ENCODE measurements at regions not wholly inside any gene's neighbourhood (a gene's known extent, or its start where the extent isn't known, plus 50 kb on each side); places are given as distances from the start of the nearest gene placed in this dataset.

DNA sequence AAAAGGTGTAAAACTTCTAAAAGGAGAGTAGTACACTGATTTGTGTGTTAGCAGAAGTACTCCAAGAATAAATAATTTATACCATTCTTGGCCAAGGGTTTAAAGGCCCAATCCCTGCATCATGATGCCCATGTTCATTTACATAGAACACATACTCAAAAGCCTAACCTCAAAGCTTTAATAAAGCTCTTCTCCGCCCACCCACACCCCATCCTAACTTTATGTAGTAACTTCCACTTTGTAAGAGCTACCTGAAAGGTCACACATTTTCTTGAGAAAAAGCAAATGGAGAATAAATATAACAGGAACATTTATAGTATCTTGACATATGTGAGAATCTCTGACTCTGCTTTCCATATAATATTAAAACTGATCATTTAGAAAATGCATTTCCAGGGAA, 148.8 kb upstream of the FREM1 start:
- no peak for TF ChIP-seq EGR1 (IDR thresholded peaks at IDR 0.05; ENCODE audit: low read depth in 2 of 2)
- TF ChIP-seq, protein P1, sequence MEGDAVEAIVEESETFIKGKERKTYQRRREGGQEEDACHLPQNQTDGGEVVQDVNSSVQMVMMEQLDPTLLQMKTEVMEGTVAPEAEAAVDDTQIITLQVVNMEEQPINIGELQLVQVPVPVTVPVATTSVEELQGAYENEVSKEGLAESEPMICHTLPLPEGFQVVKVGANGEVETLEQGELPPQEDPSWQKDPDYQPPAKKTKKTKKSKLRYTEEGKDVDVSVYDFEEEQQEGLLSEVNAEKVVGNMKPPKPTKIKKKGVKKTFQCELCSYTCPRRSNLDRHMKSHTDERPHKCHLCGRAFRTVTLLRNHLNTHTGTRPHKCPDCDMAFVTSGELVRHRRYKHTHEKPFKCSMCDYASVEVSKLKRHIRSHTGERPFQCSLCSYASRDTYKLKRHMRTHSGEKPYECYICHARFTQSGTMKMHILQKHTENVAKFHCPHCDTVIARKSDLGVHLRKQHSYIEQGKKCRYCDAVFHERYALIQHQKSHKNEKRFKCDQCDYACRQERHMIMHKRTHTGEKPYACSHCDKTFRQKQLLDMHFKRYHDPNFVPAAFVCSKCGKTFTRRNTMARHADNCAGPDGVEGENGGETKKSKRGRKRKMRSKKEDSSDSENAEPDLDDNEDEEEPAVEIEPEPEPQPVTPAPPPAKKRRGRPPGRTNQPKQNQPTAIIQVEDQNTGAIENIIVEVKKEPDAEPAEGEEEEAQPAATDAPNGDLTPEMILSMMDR (IDR thresholded peaks at IDR 0.05; ENCODE audit: low read depth, low read length, missing input control), result no peak
- TF ChIP-seq YY1 (IDR thresholded peaks at IDR 0.05), result no peak
- TF ChIP-seq, protein P2, sequence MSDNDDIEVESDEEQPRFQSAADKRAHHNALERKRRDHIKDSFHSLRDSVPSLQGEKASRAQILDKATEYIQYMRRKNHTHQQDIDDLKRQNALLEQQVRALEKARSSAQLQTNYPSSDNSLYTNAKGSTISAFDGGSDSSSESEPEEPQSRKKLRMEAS (IDR thresholded peaks at IDR 0.05), result no peak
- no peak for TF ChIP-seq FOXA1 (IDR thresholded peaks at IDR 0.05)
- TF ChIP-seq SP1 (IDR thresholded peaks at IDR 0.05), result no peak
- TF ChIP-seq, protein P3, sequence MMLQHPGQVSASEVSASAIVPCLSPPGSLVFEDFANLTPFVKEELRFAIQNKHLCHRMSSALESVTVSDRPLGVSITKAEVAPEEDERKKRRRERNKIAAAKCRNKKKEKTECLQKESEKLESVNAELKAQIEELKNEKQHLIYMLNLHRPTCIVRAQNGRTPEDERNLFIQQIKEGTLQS (IDR thresholded peaks at IDR 0.05), result no peak
- no peak for TF ChIP-seq RAD21 (IDR thresholded peaks at IDR 0.05)
- no peak for TF ChIP-seq TAF1 (conservative IDR thresholded peaks at IDR 0.05)

Measured in liver (tissue), 3 donors.